ENCODE measurements at regions not wholly inside any gene's neighbourhood (a gene's known extent, or its start where the extent isn't known, plus 50 kb on each side); places are given as distances from the start of the nearest gene placed in this dataset.

GRCh38 chr4:114265342-114265741 is 285.9 kb upstream of the ARSJ start:
- TF ChIP-seq EZH2 (IDR thresholded peaks at IDR 0.05; ENCODE audit: borderline replicate concordance, low read depth, low read length, poor library complexity, severe bottlenecking) (no peak), CTCF (conservative IDR thresholded peaks at IDR 0.05; ENCODE audit: low read depth, low read length) (no peak)
